ENCODE measurements at regions not wholly inside any gene's neighbourhood (a gene's known extent, or its start where the extent isn't known, plus 50 kb on each side); places are given as distances from the start of the nearest gene placed in this dataset.

GRCh38 chr20:7723284-7723683 lies 217.0 kb downstream of the HAO1 start:
- no peaks in the 10 kb centered on the region for H3K27me3 ChIP-seq
- no peaks in the 10 kb centered on the region for H3K36me3 ChIP-seq
- peaks cover 12 to 16% of the 10 kb centered on the region in 2 donors for H3K4me1 ChIP-seq
- 74 to 77% methylated on average over 1 of the region's 1 CpG for WGBS, 2 donors
- H3K4me3 ChIP-seq (replicated peaks in 1 of 3) = no peak overlapping the region
- H3K27ac ChIP-seq = no peak overlapping the region
- TF ChIP-seq POLR2A (IDR thresholded peaks at IDR 0.05) (no peak), CTCF (IDR thresholded peaks at IDR 0.05) (no peak)
- H3K9me3 ChIP-seq = no peaks in the 10 kb centered on the region
- no peak for DNase-seq
- intact Hi-C loops (cut with DNase I) = no loop called here

- no peaks in the 10 kb centered on the region for H3K4me1 ChIP-seq
- H3K36me3 ChIP-seq = no peaks in the 10 kb centered on the region
- H3K27ac ChIP-seq = no peak overlapping the region
- TF ChIP-seq POLR2A (IDR thresholded peaks at IDR 0.05) (no peak), CTCF (IDR thresholded peaks at IDR 0.05) (no peak)
- no peak overlapping the region for H3K4me3 ChIP-seq (replicated peaks in 1 of 3)
- H3K27me3 ChIP-seq = no peaks in the 10 kb centered on the region
- intact Hi-C loops (cut with DNase I) = no loop called here
- H3K9me3 ChIP-seq = no peaks in the 10 kb centered on the region
- DNase-seq = no peak
These were observed 211.9 kb downstream of the HAO1 start for GRCh38 chr20:7728338-7728737.

GRCh38 chr20:7734216-7734615 lies 206.0 kb downstream of the HAO1 start:
- no peak overlapping the region for H3K4me3 ChIP-seq (replicated peaks in 1 of 3)
- no peaks in the 10 kb centered on the region for H3K36me3 ChIP-seq
- no peaks in the 10 kb centered on the region for H3K4me1 ChIP-seq
- no peak for TF ChIP-seq POLR2A (IDR thresholded peaks at IDR 0.05)
- no peak for TF ChIP-seq CTCF (IDR thresholded peaks at IDR 0.05)
- H3K27ac ChIP-seq = no peak overlapping the region
- H3K9me3 ChIP-seq = no peaks in the 10 kb centered on the region
- no peaks in the 10 kb centered on the region for H3K27me3 ChIP-seq
- WGBS, 2 donors = 95 to 98% methylated on average over 1 of the region's 1 CpG
- DNase-seq = no peak
- intact Hi-C loops (cut with DNase I) = no loop called here

- Histone ChIP-seq H3K4me3 (replicated peaks in 1 of 3) (no peak overlapping the region), H3K36me3 (no peaks in the 10 kb centered on the region), H3K27ac (no peak overlapping the region), H3K27me3 (no peaks in the 10 kb centered on the region), H3K9me3 (no peaks in the 10 kb centered on the region), H3K4me1 (no peaks in the 10 kb centered on the region)
- TF ChIP-seq POLR2A (IDR thresholded peaks at IDR 0.05) = no peak
- no peak for TF ChIP-seq CTCF (IDR thresholded peaks at IDR 0.05)
- no peak for DNase-seq
- intact Hi-C loops (cut with DNase I) = no loop called here
- 63 to 71% methylated on average over 1 of the region's 1 CpG for WGBS, 2 donors
These were observed 203.9 kb downstream of the HAO1 start for GRCh38 chr20:7736336-7736735.

- no peak for TF ChIP-seq POLR2A (IDR thresholded peaks at IDR 0.05)
- TF ChIP-seq CTCF (IDR thresholded peaks at IDR 0.05) = no peak
- H3K27me3 ChIP-seq = no peaks in the 10 kb centered on the region
- 91 to 94% methylated on average over 2 of the region's 2 CpGs for WGBS, 2 donors
These were observed 198.4 kb downstream of the HAO1 start for GRCh38 chr20:7741866-7742265.

More at GRCh38 chr20:7741866-7742265, 198.4 kb downstream of the HAO1 start:
- intact Hi-C loops (cut with DNase I) = no loop called here
- no peaks in the 10 kb centered on the region for H3K9me3 ChIP-seq
- no peak overlapping the region for H3K27ac ChIP-seq
- H3K4me1 ChIP-seq = no peaks in the 10 kb centered on the region
- DNase-seq = no peak
- H3K36me3 ChIP-seq = no peaks in the 10 kb centered on the region
- no peak overlapping the region for H3K4me3 ChIP-seq (replicated peaks in 1 of 3)
